ENCODE measurements at regions not wholly inside any gene's neighbourhood (a gene's known extent, or its start where the extent isn't known, plus 50 kb on each side); places are given as distances from the start of the nearest gene placed in this dataset.

GRCh38 chr2:120499784-120500495, 154.0 kb downstream of the INHBB start:
- Histone ChIP-seq H3K4me1 (peaks cover 0 to 15% (median 4%) of the 10 kb centered on the region in 12 donors), H3K36me3 (no peaks in the 10 kb centered on the region), H3K9me3 (no peaks in the 10 kb centered on the region), H3K27ac (no peak overlapping the region), H3K27me3 (no peaks in the 10 kb centered on the region), H3K4me3 (no peak overlapping the region)
- no peak for TF ChIP-seq POLR2A (IDR thresholded peaks at IDR 0.05)
- TF ChIP-seq, protein P1, sequence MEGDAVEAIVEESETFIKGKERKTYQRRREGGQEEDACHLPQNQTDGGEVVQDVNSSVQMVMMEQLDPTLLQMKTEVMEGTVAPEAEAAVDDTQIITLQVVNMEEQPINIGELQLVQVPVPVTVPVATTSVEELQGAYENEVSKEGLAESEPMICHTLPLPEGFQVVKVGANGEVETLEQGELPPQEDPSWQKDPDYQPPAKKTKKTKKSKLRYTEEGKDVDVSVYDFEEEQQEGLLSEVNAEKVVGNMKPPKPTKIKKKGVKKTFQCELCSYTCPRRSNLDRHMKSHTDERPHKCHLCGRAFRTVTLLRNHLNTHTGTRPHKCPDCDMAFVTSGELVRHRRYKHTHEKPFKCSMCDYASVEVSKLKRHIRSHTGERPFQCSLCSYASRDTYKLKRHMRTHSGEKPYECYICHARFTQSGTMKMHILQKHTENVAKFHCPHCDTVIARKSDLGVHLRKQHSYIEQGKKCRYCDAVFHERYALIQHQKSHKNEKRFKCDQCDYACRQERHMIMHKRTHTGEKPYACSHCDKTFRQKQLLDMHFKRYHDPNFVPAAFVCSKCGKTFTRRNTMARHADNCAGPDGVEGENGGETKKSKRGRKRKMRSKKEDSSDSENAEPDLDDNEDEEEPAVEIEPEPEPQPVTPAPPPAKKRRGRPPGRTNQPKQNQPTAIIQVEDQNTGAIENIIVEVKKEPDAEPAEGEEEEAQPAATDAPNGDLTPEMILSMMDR (IDR thresholded peaks at IDR 0.05): no peak
- intact Hi-C loops (cut with DNase I): loop anchor here in 5 of 10 donors (5.0 to 10.0 kb wide), 6 partner anchors 47 to 175 kb away; partner anchors contain the start of gene INHBB (in 2 of the 5)
- ATAC-seq: no peak
- DNase-seq: peak in 3 of 5 donors; percentile 36 to 50 (median 43)
- 71 to 79% (median 74%) methylated on average over 13 of the region's 13 CpGs for WGBS, 4 donors

GRCh38 chr2:120501591-120501990, 155.7 kb downstream of the INHBB start:
- Histone ChIP-seq H3K27ac (no peak overlapping the region), H3K4me3 (no peak overlapping the region), H3K9me3 (no peaks in the 10 kb centered on the region), H3K36me3 (no peaks in the 10 kb centered on the region), H3K27me3 (no peaks in the 10 kb centered on the region), H3K4me1 (peaks cover 0 to 15% (median 4%) of the 10 kb centered on the region in 12 donors)
- WGBS, 4 donors: 82 to 91% (median 86%) methylated on average over 8 of the region's 8 CpGs
- TF ChIP-seq, protein P1 (IDR thresholded peaks at IDR 0.05): no peak
- TF ChIP-seq POLR2A (IDR thresholded peaks at IDR 0.05): no peak
- ATAC-seq (no peak), DNase-seq (peak in 1 of 5 donors; percentile 10)
- intact Hi-C loops (cut with DNase I): loop anchor here in 5 of 10 donors (5.0 to 10.0 kb wide), 6 partner anchors 46 to 173 kb away; partner anchors contain the start of gene INHBB (in 2 of the 5)

GRCh38 chr2:120502357-120502756, 156.4 kb downstream of the INHBB start:
- H3K9me3 ChIP-seq: no peaks in the 10 kb centered on the region
- H3K36me3 ChIP-seq: no peaks in the 10 kb centered on the region
- no peak overlapping the region for H3K27ac ChIP-seq
- H3K4me1 ChIP-seq: peaks cover 0 to 15% (median 4%) of the 10 kb centered on the region in 12 donors
- 89 to 91% (median 90%) methylated on average over 6 of the region's 6 CpGs for WGBS, 4 donors
- intact Hi-C loops (cut with DNase I): loop anchor here in 5 of 10 donors (5.0 to 10.0 kb wide), 6 partner anchors 45 to 172 kb away; partner anchors contain the start of gene INHBB (in 2 of the 5)
- DNase-seq: no peak
- no peak overlapping the region for H3K4me3 ChIP-seq
- TF ChIP-seq, protein P1 (IDR thresholded peaks at IDR 0.05): no peak
- no peak for TF ChIP-seq POLR2A (IDR thresholded peaks at IDR 0.05)
- ATAC-seq: no peak
- no peaks in the 10 kb centered on the region for H3K27me3 ChIP-seq

DNA sequence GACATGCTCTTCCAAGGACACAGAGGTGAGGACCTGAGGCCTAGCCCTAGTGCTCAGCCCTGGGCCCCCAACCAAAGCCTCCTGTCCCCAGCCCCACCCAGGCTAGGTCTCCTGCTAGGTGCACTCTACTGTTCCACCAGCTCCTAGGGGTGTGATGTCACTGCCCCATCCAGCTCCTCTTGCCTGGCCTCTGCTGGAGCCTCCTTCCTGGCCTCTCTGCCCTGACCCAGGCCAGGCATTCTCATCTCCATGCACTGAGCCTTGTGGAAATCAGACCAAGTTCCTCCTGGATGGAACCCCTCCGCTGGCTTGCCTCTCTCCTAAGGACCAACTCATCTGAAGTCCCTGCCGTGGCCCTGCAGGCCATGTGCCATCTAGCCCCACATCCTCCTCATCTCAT, 156.8 kb downstream of the INHBB start:
- Histone ChIP-seq H3K27me3 (no peaks in the 10 kb centered on the region), H3K27ac (no peak overlapping the region), H3K36me3 (no peaks in the 10 kb centered on the region), H3K4me1 (peaks cover 0 to 15% (median 4%) of the 10 kb centered on the region in 12 donors), H3K9me3 (no peaks in the 10 kb centered on the region), H3K4me3 (no peak overlapping the region)
- DNase-seq (peak in 1 of 5 donors; percentile 18), ATAC-seq (no peak)
- TF ChIP-seq, protein P1 (IDR thresholded peaks at IDR 0.05): no peak
- no peak for TF ChIP-seq POLR2A (IDR thresholded peaks at IDR 0.05)
- intact Hi-C loops (cut with DNase I): loop anchor here in 5 of 10 donors (5.0 to 10.0 kb wide), 6 partner anchors 45 to 172 kb away; partner anchors contain the start of gene INHBB (in 2 of the 5)
- WGBS, 4 donors: 92 to 100% (median 95%) methylated on average over 2 of the region's 2 CpGs

Measured in heart left ventricle (tissue), 16 donors.